Body of pancreas (tissue), 4 donors: ENCODE measurements at regions not wholly inside any gene's neighbourhood (a gene's known extent, or its start where the extent isn't known, plus 50 kb on each side); places are given as distances from the start of the nearest gene placed in this dataset.
A peak's percentile ranks its signal among the peaks of the same experiment; 100 is the strongest.

Source experiments
- ATAC-seq: fragments of 150-250 bp; one replicate; pipeline ENCODE4 v1.9.1; 2016
- DNase-seq, 4 donors: peaks; one replicate each; pipeline ENCODE4 v3.0.0-alpha.2; 2019
- H3K27ac ChIP-seq, 4 donors: fragments of 200-600 bp; sonication (generic); 1 replicate in 3 of 4; 2 replicates in 1 of 4; pipeline versions ENCODE4 v1.5.1 to v1.6.1; 2016 to 2019; ENCODE audit warnings: mild to moderate bottlenecking in 1 of 4, mixed read lengths in 1 of 4, moderate library complexity in 1 of 4
- H3K27me3 ChIP-seq, 2 donors: fragments of 200-600 bp; sonication (generic); one replicate each; pipeline ENCODE4 v1.6.0; 2016; ENCODE audit warnings: mild to moderate bottlenecking in 1 of 2
- H3K36me3 ChIP-seq, 2 donors: fragments of 200-600 bp; sonication (generic); replicated peaks in 1 of 2; 2 replicates each; pipeline ENCODE4 v1.5.1; 2016; ENCODE audit warnings: low read depth in 2 of 2; ENCODE audit not compliant: insufficient read depth in 1 of 2
- H3K4me1 ChIP-seq: fragments of 200-600 bp; sonication (generic); one replicate; pipeline ENCODE4 v1.6.0; 2016
- H3K4me3 ChIP-seq, 2 donors: fragments of 200-600 bp; sonication (generic); 1 replicate in 1 of 2; 2 replicates in 1 of 2; pipeline ENCODE4 v1.5.1; 2016 to 2019
- H3K9me3 ChIP-seq, 3 donors: fragments of 200-600 bp; sonication (generic); 1 replicate in 2 of 3; 2 replicates in 1 of 3; pipeline ENCODE4 v1.5.1; 2016
- CTCF ChIP-seq, 7 experiments: fragments of 450-650 bp in 4 of 7; fragments of 200-600 bp in 3 of 7; sonication (generic) in 3 of 7; IDR thresholded peaks; one replicate each; pipeline ENCODE4 v1.5.1; 2016 to 2019; ENCODE audit warnings: antibody characterized with exemption in 7 of 7
- POLR2A ChIP-seq, 3 donors: fragments of 450-650 bp; IDR thresholded peaks; one replicate each; pipeline ENCODE4 v1.6.1; 2016; ENCODE audit warnings: antibody characterized with exemption in 3 of 3, mild to moderate bottlenecking in 2 of 3
- WGBS, 2 donors: methylation state at CpG; one replicate each; pipeline ENCODE4 v1.1.5; 2017; 5-methylcytosine and 5-hydroxymethylcytosine counted together
- intact Hi-C: fragments of 100-400 bp; cut with DNase I; formaldehyde crosslinking; loops from one replicate; pipeline ENCODE4 v1.15.1; 2023

GRCh38 chr14:49173765-49174373 lies 412.3 kb downstream of the RPS29 start:
- intact Hi-C loops: no loop called here
- Histone ChIP-seq H3K4me3 (no peak overlapping the region), H3K27me3 (no peaks in the 10 kb centered on the region), H3K4me1 (no peaks in the 10 kb centered on the region), H3K27ac (no peak overlapping the region), H3K36me3 (no peaks in the 10 kb centered on the region), H3K9me3 (no peaks in the 10 kb centered on the region)
- WGBS, 2 donors: 14 to 20% methylated on average over 3 of the region's 3 CpGs
- DNase-seq: peak; percentile 39 to 73 (median 58)
- peak; percentile 71 for ATAC-seq
- TF ChIP-seq POLR2A (IDR thresholded peaks at IDR 0.05) (no peak), CTCF (IDR thresholded peaks at IDR 0.05) (peak in 6 of 7 experiments; percentile 27 to 59 (median 35))

GRCh38 chr14:49164074-49164473 lies 422.1 kb downstream of the RPS29 start:
- TF ChIP-seq CTCF (IDR thresholded peaks at IDR 0.05) (no peak), POLR2A (IDR thresholded peaks at IDR 0.05) (no peak)
- 48 to 55% methylated on average over 2 of the region's 2 CpGs for WGBS, 2 donors
- no peaks in the 10 kb centered on the region for H3K36me3 ChIP-seq
- intact Hi-C loops: no loop called here
- H3K4me3 ChIP-seq: no peak overlapping the region
- ATAC-seq (no peak), DNase-seq (no peak)
- no peaks in the 10 kb centered on the region for H3K4me1 ChIP-seq
- no peaks in the 10 kb centered on the region for H3K27me3 ChIP-seq
- H3K27ac ChIP-seq: no peak overlapping the region
- no peaks in the 10 kb centered on the region for H3K9me3 ChIP-seq

- H3K27me3 ChIP-seq: no peaks in the 10 kb centered on the region
- H3K9me3 ChIP-seq: no peaks in the 10 kb centered on the region
- no peak for TF ChIP-seq POLR2A (IDR thresholded peaks at IDR 0.05)
- H3K4me3 ChIP-seq: no peak overlapping the region
- ATAC-seq (no peak), DNase-seq (no peak)
- no peak overlapping the region for H3K27ac ChIP-seq
- H3K36me3 ChIP-seq: no peaks in the 10 kb centered on the region
- intact Hi-C loops: no loop called here
- no peaks in the 10 kb centered on the region for H3K4me1 ChIP-seq
- WGBS, 2 donors: 52 to 70% methylated on average over 2 of the region's 2 CpGs
Observed at GRCh38 chr14:49160983-49161382, 425.2 kb downstream of the RPS29 start.

GRCh38 chr14:49159081-49159480 lies 427.1 kb downstream of the RPS29 start:
- Histone ChIP-seq H3K27me3 (no peaks in the 10 kb centered on the region), H3K27ac (no peak overlapping the region), H3K9me3 (no peaks in the 10 kb centered on the region), H3K36me3 (no peaks in the 10 kb centered on the region), H3K4me3 (no peak overlapping the region), H3K4me1 (no peaks in the 10 kb centered on the region)
- TF ChIP-seq POLR2A (IDR thresholded peaks at IDR 0.05) (no peak), CTCF (IDR thresholded peaks at IDR 0.05) (no peak)
- intact Hi-C loops: no loop called here
- no peak for ATAC-seq
- DNase-seq: no peak

- H3K4me3 ChIP-seq: no peak overlapping the region
- no peaks in the 10 kb centered on the region for H3K9me3 ChIP-seq
- intact Hi-C loops: no loop called here
- WGBS, 2 donors: 27 to 36% methylated on average over 1 of the region's 1 CpG
- DNase-seq (no peak), ATAC-seq (no peak)
- H3K4me1 ChIP-seq: peaks cover 5% of the 10 kb centered on the region
- H3K36me3 ChIP-seq: no peaks in the 10 kb centered on the region
- TF ChIP-seq CTCF (IDR thresholded peaks at IDR 0.05) (no peak), POLR2A (IDR thresholded peaks at IDR 0.05) (no peak)
- H3K27me3 ChIP-seq: no peaks in the 10 kb centered on the region
- no peak overlapping the region for H3K27ac ChIP-seq
Observed at GRCh38 chr14:49139593-49139992, 446.6 kb downstream of the RPS29 start.
